ENCODE measurements at regions not wholly inside any gene's neighbourhood (a gene's known extent, or its start where the extent isn't known, plus 50 kb on each side); places are given as distances from the start of the nearest gene placed in this dataset.
"Not testable (repeated sequence)": the region's sequence is repeated elsewhere in the genome, so short reads cannot be mapped to it uniquely, and the experiment has no call there.

GRCh38 chr10:6840766-6841165 is 260.7 kb upstream of the PRKCQ start:
- Mint-ChIP-seq H3K9me3 (no peaks in the 10 kb centered on the region), H3K36me3 (no peaks in the 10 kb centered on the region)
- ATAC-seq: no peak

GRCh38 chr10:6840201-6840691 is 260.2 kb upstream of the PRKCQ start:
- Mint-ChIP-seq H3K4me1 (no peaks in the 10 kb centered on the region), H3K4me3 (no peak overlapping the region), H3K27ac (no peak overlapping the region), H3K36me3 (no peaks in the 10 kb centered on the region), H3K9me3 (no peaks in the 10 kb centered on the region), H3K27me3 (peaks cover 17% of the 10 kb centered on the region)
- ATAC-seq: no peak

More at GRCh38 chr10:6840766-6841165, 260.7 kb upstream of the PRKCQ start:
- peaks cover 17% of the 10 kb centered on the region for H3K27me3 Mint-ChIP-seq
- no peaks in the 10 kb centered on the region for H3K4me1 Mint-ChIP-seq
- no peak overlapping the region for H3K4me3 Mint-ChIP-seq
- no peak overlapping the region for H3K27ac Mint-ChIP-seq

DNA sequence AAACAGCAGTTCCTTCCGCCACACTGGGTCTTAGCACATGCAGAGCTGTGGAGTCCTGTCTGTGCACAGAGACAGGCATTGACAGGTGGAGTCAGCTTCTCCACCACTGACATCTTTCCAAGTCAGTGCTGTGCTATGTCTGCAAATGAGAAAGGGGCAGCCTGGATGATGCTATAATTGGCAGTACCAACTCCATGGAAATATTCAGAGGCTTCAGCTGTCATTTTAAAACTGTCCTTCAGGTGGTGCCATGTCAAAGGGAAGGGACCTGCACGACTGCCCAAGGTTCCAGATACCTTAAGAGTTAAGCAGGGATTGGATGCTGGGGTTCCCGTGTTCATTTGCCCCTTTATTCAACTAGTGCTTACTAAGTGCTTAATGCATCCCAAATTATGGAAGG is 258.0 kb upstream of the PRKCQ start:
- Mint-ChIP-seq H3K4me3 (no peak overlapping the region), H3K4me1 (no peaks in the 10 kb centered on the region), H3K27me3 (peaks cover 17% of the 10 kb centered on the region), H3K36me3 (no peaks in the 10 kb centered on the region), H3K27ac (no peak overlapping the region), H3K9me3 (no peaks in the 10 kb centered on the region)
- no peak for ATAC-seq

DNA sequence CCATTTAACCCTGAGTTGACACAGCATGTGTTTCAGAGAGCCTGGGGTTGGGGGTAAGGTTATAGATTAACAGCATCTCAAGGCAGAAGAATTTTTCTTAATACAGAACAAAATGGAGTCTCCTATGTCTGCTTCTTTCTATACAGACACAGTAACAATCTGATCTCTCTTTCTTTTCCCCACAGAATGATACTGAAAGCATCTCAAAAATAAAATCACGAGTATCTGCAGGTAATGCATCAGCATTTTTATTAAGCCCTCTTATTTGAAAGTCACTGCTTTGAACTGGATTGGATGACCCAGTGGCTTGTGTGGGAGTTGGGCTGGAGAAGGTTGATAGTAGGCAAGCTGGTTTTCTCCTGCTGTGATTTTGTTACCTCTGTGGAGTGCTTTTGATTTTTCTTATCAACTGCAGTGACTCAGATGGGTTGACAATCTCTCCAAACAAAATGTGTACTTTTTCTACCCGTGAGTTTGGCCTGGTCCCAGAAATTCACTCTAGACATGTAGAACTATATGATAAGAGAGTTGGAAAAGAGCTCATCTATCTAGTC is 253.5 kb upstream of the PRKCQ start:
- Mint-ChIP-seq H3K4me1 (no peaks in the 10 kb centered on the region), H3K36me3 (no peaks in the 10 kb centered on the region), H3K27me3 (no peaks in the 10 kb centered on the region), H3K4me3 (no peak overlapping the region), H3K27ac (no peak overlapping the region), H3K9me3 (no peaks in the 10 kb centered on the region)
- ATAC-seq: no peak

DNA sequence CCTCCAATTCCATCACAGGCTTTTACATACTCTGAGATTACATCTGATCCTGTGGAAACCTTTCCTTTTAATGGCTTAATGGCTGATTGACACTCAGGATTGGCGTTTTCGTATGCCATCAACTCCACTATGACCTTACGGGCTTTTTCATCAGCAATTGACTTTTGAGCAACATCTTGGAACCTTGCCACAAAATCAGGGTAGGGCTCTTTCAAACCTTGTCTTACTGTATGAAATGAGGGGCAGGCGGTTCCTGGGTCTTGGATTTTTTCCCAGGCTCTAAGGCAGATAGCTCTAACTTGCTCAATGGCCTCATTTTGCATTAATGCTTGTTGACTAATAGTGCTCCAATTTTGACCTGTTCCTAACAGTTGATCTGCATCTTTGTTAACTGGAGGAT is 250.9 kb upstream of the PRKCQ start:
- not testable (repeated sequence) for ATAC-seq, H3K36me3 Mint-ChIP-seq, H3K9me3 Mint-ChIP-seq, H3K27me3 Mint-ChIP-seq, H3K4me3 Mint-ChIP-seq, H3K27ac Mint-ChIP-seq, H3K4me1 Mint-ChIP-seq

- not testable (repeated sequence) for H3K36me3 Mint-ChIP-seq, H3K27ac Mint-ChIP-seq, ATAC-seq, H3K9me3 Mint-ChIP-seq, H3K4me3 Mint-ChIP-seq, H3K4me1 Mint-ChIP-seq
- peaks cover 21% of the 10 kb centered on the region for H3K27me3 Mint-ChIP-seq
These were observed 244.7 kb upstream of the PRKCQ start for GRCh38 chr10:6824793-6825192.

DNA sequence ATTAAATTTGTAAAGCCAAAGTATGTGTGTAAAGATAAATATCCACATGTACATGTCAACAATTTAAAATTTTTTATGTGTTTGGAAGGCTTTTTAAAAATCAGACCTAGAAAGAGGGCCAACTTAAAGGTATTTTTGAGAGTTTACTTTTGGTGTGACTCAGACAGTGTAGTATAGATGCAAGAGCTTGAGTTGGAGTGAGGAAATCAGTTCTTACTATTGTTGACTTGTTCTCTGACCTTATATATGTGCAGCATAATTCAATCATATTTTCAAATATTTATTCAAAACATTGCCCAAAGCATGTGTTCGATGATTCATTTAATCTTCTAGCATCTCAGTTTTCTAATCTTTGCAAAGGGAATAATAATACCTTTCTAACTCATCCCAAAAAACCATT is 243.7 kb upstream of the PRKCQ start:
- Mint-ChIP-seq H3K9me3 (no peaks in the 10 kb centered on the region), H3K27ac (no peak overlapping the region)

DNA sequence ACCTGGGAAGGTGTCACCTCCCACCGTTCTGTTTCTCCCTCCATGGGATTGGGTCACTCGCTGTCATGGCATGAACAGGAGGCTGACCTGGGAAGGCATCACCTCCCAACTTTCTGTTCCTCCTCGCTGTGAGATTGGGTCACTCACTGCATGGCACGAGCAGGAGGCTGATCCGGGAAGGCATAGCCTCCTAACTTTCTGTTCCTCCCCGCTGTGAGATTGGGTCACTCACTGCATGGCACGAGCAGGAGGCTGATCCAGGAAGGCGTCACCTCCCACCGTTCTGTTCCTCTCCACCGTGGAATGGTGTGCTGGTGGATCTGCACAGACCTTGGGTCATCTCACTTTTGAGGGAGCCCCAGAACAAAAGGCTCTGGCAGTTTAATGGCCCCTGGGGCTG is 239.2 kb upstream of the PRKCQ start:
- H3K4me1 Mint-ChIP-seq: no peaks in the 10 kb centered on the region
- no peak overlapping the region for H3K4me3 Mint-ChIP-seq
- no peak overlapping the region for H3K27ac Mint-ChIP-seq
- H3K9me3 Mint-ChIP-seq: no peaks in the 10 kb centered on the region
- H3K27me3 Mint-ChIP-seq: peaks cover 27% of the 10 kb centered on the region
- H3K36me3 Mint-ChIP-seq: no peaks in the 10 kb centered on the region
- ATAC-seq: no peak

More for the DNA sequence above, 243.7 kb upstream of the PRKCQ start:
- H3K4me3 Mint-ChIP-seq: no peak overlapping the region
- peaks cover 27% of the 10 kb centered on the region for H3K27me3 Mint-ChIP-seq
- no peak for ATAC-seq
- no peaks in the 10 kb centered on the region for H3K4me1 Mint-ChIP-seq
- no peaks in the 10 kb centered on the region for H3K36me3 Mint-ChIP-seq

GRCh38 chr10:6817770-6818169 is 237.7 kb upstream of the PRKCQ start:
- Mint-ChIP-seq H3K27me3 (peaks cover 32% of the 10 kb centered on the region), H3K36me3 (no peaks in the 10 kb centered on the region), H3K27ac (no peak overlapping the region), H3K4me3 (no peak overlapping the region), H3K9me3 (no peaks in the 10 kb centered on the region), H3K4me1 (no peaks in the 10 kb centered on the region)
- no peak for ATAC-seq

DNA sequence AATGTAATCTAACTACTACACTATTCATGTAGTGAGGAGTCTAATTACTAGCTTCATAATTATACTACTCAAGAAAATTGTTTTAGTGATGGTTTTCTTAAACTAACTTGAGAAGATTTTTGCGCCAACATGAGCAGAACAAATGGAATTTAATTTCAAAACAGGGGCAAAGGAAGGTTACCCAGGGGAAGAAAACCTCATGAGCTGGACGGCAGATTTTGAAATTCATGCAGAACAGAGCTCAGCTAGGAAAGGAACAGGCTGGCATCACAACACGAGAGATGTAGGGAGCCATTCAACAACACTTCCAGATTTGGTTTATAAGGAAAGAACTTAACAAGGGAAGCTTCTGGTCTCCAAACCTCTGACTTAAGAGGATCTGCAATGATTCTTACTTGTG is 235.3 kb upstream of the PRKCQ start:
- H3K9me3 Mint-ChIP-seq: peaks cover 2% of the 10 kb centered on the region
- no peak for ATAC-seq
- no peaks in the 10 kb centered on the region for H3K4me1 Mint-ChIP-seq
- H3K27ac Mint-ChIP-seq: no peak overlapping the region
- H3K36me3 Mint-ChIP-seq: no peaks in the 10 kb centered on the region
- H3K27me3 Mint-ChIP-seq: peaks cover 41% of the 10 kb centered on the region
- no peak overlapping the region for H3K4me3 Mint-ChIP-seq

- Mint-ChIP-seq H3K27ac (no peak overlapping the region), H3K4me1 (no peaks in the 10 kb centered on the region), H3K27me3 (peaks cover 35% of the 10 kb centered on the region), H3K36me3 (no peaks in the 10 kb centered on the region), H3K9me3 (peaks cover 3% of the 10 kb centered on the region), H3K4me3 (no peak overlapping the region)
- no peak for ATAC-seq
These were observed 233.8 kb upstream of the PRKCQ start for GRCh38 chr10:6813856-6814255.

GRCh38 chr10:6813306-6813705 is 233.2 kb upstream of the PRKCQ start:
- peaks cover 5% of the 10 kb centered on the region for H3K9me3 Mint-ChIP-seq

DNA sequence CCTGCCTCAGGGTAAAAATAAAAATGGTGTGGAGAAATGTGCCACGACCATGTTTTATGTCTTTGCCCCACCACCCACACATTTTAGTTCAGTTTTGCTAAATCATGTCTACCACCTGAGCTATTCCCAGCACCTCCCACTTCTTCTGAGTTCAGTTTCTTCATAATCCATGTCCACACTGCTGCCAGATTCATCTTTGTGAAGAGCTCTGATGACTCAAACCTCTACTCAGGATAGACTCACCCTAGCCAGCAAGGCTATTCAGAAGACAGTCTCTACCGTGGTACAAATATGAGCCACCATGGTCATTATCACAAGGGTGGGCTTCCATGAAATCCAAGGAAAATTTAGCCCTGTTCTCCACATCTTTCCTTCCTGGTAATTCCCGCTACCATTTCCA is 231.1 kb upstream of the PRKCQ start:
- Mint-ChIP-seq H3K4me3 (no peak overlapping the region), H3K36me3 (no peaks in the 10 kb centered on the region), H3K4me1 (no peaks in the 10 kb centered on the region), H3K27me3 (peaks cover 35% of the 10 kb centered on the region), H3K27ac (no peak overlapping the region), H3K9me3 (peaks cover 5% of the 10 kb centered on the region)
- ATAC-seq: no peak

More at GRCh38 chr10:6813306-6813705, 233.2 kb upstream of the PRKCQ start:
- no peak overlapping the region for H3K27ac Mint-ChIP-seq
- H3K4me1 Mint-ChIP-seq: no peaks in the 10 kb centered on the region
- H3K27me3 Mint-ChIP-seq: peaks cover 35% of the 10 kb centered on the region
- no peak for ATAC-seq
- H3K36me3 Mint-ChIP-seq: no peaks in the 10 kb centered on the region
- H3K4me3 Mint-ChIP-seq: no peak overlapping the region

DNA sequence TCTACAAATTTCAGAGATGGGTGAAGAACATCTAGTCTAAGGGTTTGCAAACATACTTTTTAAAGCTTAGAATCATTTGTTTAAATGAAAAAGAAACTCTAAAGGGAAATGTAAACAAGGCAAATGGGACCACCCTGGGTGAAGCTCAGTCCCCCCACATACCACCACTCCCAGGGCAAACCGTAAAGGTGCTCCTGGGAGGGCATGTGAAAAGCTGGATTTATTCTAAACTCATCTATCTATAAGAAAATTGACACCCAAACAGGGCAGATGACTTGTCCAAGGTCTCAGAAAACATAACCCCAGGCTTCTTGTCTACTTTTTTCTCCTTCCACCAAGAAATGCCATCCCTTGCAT is 223.3 kb upstream of the PRKCQ start:
- no peaks in the 10 kb centered on the region for H3K9me3 Mint-ChIP-seq
- H3K4me3 Mint-ChIP-seq: no peak overlapping the region
- no peaks in the 10 kb centered on the region for H3K4me1 Mint-ChIP-seq
- no peak overlapping the region for H3K27ac Mint-ChIP-seq
- no peaks in the 10 kb centered on the region for H3K27me3 Mint-ChIP-seq
- no peak for ATAC-seq
- H3K36me3 Mint-ChIP-seq: no peaks in the 10 kb centered on the region

GRCh38 chr10:6802759-6803426 is 222.8 kb upstream of the PRKCQ start:
- no peaks in the 10 kb centered on the region for H3K36me3 Mint-ChIP-seq
- no peaks in the 10 kb centered on the region for H3K4me1 Mint-ChIP-seq
- no peak overlapping the region for H3K4me3 Mint-ChIP-seq
- no peak overlapping the region for H3K27ac Mint-ChIP-seq
- no peak for ATAC-seq
- no peaks in the 10 kb centered on the region for H3K9me3 Mint-ChIP-seq
- H3K27me3 Mint-ChIP-seq: no peaks in the 10 kb centered on the region

DNA sequence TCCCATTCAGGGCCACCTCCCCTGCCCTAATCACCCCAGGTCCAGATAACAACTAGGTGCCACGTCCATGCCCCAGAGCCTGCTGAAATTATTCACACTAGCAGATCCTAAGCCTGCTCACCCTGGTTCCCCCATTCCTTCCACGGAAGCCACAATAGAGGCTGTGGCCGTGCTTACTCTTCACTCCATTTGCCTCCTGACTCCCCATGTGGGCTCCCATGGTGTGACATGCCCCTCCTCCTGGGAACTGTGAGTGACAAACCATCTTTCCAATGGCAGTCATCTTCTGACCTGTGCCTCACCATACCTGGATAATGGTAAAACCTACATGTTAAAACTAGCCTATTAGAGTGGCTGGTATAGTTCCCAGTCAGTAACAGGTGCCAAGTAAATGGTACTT is 216.2 kb upstream of the PRKCQ start:
- no peak overlapping the region for H3K4me3 Mint-ChIP-seq
- no peaks in the 10 kb centered on the region for H3K4me1 Mint-ChIP-seq
- no peaks in the 10 kb centered on the region for H3K9me3 Mint-ChIP-seq
- H3K27me3 Mint-ChIP-seq: peaks cover 7% of the 10 kb centered on the region
- ATAC-seq: no peak
- H3K27ac Mint-ChIP-seq: no peak overlapping the region
- no peaks in the 10 kb centered on the region for H3K36me3 Mint-ChIP-seq

All from stimulated activated memory B cell treated with anti-CD40 and anti-IgM and Interleukin-4, amounts not matched to agents 10 μg/mL and 1 μg/mL and 100 μg/mL, for 72 hours (primary cell).